SH-SY5Y (cell line): ENCODE measurements at regions not wholly inside any gene's neighbourhood (a gene's known extent, or its start where the extent isn't known, plus 50 kb on each side); places are given as distances from the start of the nearest gene placed in this dataset.

Source experiments
- GATA2 ChIP-seq: IDR thresholded peaks from 2 replicates; pipeline ENCODE4 v1.6.1; 2011; ENCODE audit warnings: mild to moderate bottlenecking, low read depth, low read length
- GATA3 ChIP-seq: IDR thresholded peaks from 2 replicates; pipeline ENCODE4 v1.6.1; 2011; ENCODE audit warnings: low read depth, mild to moderate bottlenecking, low read length, moderate library complexity

DNA sequence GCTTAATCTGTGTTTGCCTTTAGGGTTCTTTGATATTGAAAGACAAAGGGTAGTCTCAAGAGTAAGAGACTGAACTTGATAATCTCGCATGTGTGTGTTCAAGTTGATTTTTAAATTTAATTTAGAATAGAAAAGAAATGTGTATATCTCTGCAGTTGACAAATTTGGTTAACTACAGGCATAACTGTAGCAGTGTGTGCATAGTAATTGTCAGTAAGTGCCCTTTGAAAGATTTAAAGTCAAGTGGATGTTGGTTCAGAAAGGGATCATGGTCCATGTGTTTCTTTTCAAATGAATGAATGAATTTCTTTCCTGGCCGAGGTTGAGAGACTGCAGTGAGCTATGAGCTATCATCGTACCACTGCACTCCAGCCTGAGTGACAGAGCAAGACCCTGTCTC is 49.9 kb upstream of the DYRK2 start:
- no peak for TF ChIP-seq GATA2
- TF ChIP-seq GATA3 = no peak
